ENCODE measurements at regions not wholly inside any gene's neighbourhood (a gene's known extent, or its start where the extent isn't known, plus 50 kb on each side); places are given as distances from the start of the nearest gene placed in this dataset.

DNA sequence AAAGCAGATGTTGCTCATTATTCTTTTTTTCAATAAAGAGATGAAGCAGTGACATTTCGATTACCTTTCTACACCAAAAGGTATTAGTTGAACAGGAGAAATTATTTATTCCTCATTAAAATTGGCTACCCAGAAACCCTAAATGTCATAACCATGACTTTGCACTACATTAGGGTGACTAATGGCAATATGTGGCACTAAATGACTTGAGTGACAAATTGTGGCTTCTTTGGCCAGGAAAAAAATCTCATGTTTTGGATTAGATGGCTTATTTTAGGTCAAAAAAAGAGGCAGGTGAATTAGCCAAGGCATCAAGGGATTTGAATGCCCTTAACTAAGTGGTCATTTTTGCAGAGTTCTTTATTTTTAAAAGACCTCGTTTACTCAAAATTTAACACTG is 353.9 kb downstream of the NDFIP2 start:
- H3K79me2 ChIP-seq (ENCODE audit: insufficient read depth, low read length): no peaks in the 10 kb centered on the region
- H3K79me1 ChIP-seq (ENCODE audit: insufficient read depth, low read depth, low read length, poor library complexity, severe bottlenecking): no peaks in the 10 kb centered on the region

More for the DNA sequence above, 353.9 kb downstream of the NDFIP2 start:
- Mint-ChIP-seq H3K27me3 (ENCODE audit: low read depth) (no peaks in the 10 kb centered on the region), H3K27ac (no peak overlapping the region), H3K36me3 (ENCODE audit: insufficient read depth in 1 of 3, low read depth in 3 of 3) (peaks cover 10 to 16% (median 11%) of the 10 kb centered on the region in 3 experiments), H3K4me1 (peaks cover 0 to 2% of the 10 kb centered on the region in 2 experiments; a peak in 1 of 4 replicates), H3K9me3 (peaks cover 16 to 19% of the 10 kb centered on the region in 2 experiments), H3K4me3 (no peak overlapping the region)
- Histone ChIP-seq H3K9me3 (ENCODE audit: control insufficient read depth, low read depth, low read length) (no peaks in the 10 kb centered on the region), H2BK20ac (ENCODE audit: low read depth, low read length, poor library complexity, severe bottlenecking) (no peak overlapping the region), H4K91ac (ENCODE audit: insufficient read length, low read depth, low read length) (no peak overlapping the region), H3K27ac (ENCODE audit: insufficient read length, low read depth, low read length) (no peak overlapping the region), H4K5ac (ENCODE audit: insufficient read length, low read depth, low read length) (no peak overlapping the region), H2AK5ac (ENCODE audit: insufficient read length, low read length) (no peak overlapping the region), H3K23ac (ENCODE audit: insufficient read length, low read depth, low read length) (no peak overlapping the region), H2BK120ac (ENCODE audit: low read depth, low read length, poor library complexity, severe bottlenecking) (no peak overlapping the region), H3K4ac (ENCODE audit: low read depth, low read length) (no peak overlapping the region), H4K8ac (replicated peaks; ENCODE audit: insufficient read length, low read depth, low read length) (no peak overlapping the region), H4K20me1 (ENCODE audit: control insufficient read depth, insufficient read depth, insufficient read length) (no peaks in the 10 kb centered on the region), H3K14ac (ENCODE audit: insufficient read depth, low read length) (no peak overlapping the region), H2BK15ac (ENCODE audit: low read depth, low read length) (no peak overlapping the region), H3K9ac (ENCODE audit: extremely low read depth, insufficient read length, low read length) (no peak overlapping the region), H3K56ac (ENCODE audit: insufficient read length, low read depth, low read length) (no peak overlapping the region), H2BK5ac (ENCODE audit: insufficient read length, low read length) (no peak overlapping the region), H3K4me1 (ENCODE audit: insufficient read depth, low read length) (no peaks in the 10 kb centered on the region), H3K4me2 (ENCODE audit: insufficient read depth, insufficient read length, low read length) (no peak overlapping the region), H2BK12ac (ENCODE audit: insufficient read length, low read depth, low read length) (no peak overlapping the region), H3K27me3 (ENCODE audit: insufficient read depth, low read length) (no peaks in the 10 kb centered on the region), H3T11ph (ENCODE audit: low read length) (no peak overlapping the region), H3K18ac (ENCODE audit: insufficient read length, low read depth, low read length) (no peak overlapping the region), H3K23me2 (ENCODE audit: insufficient read length, low read depth, low read length, poor library complexity, severe bottlenecking) (no peaks in the 10 kb centered on the region), H2AFZ (ENCODE audit: low read length) (no peak overlapping the region)
- no peak for DNase-seq
- WGBS (ENCODE audit: extremely low coverage, insufficient read length, low lambda C conversion rate): no CpG with 5 or more reads among the region's 2 CpGs
- TF ChIP-seq, protein P1, sequence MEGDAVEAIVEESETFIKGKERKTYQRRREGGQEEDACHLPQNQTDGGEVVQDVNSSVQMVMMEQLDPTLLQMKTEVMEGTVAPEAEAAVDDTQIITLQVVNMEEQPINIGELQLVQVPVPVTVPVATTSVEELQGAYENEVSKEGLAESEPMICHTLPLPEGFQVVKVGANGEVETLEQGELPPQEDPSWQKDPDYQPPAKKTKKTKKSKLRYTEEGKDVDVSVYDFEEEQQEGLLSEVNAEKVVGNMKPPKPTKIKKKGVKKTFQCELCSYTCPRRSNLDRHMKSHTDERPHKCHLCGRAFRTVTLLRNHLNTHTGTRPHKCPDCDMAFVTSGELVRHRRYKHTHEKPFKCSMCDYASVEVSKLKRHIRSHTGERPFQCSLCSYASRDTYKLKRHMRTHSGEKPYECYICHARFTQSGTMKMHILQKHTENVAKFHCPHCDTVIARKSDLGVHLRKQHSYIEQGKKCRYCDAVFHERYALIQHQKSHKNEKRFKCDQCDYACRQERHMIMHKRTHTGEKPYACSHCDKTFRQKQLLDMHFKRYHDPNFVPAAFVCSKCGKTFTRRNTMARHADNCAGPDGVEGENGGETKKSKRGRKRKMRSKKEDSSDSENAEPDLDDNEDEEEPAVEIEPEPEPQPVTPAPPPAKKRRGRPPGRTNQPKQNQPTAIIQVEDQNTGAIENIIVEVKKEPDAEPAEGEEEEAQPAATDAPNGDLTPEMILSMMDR (conservative IDR thresholded peaks at IDR 0.05): no peak
